LNCaP clone FGC (cell line): ENCODE measurements at regions not wholly inside any gene's neighbourhood (a gene's known extent, or its start where the extent isn't known, plus 50 kb on each side); places are given as distances from the start of the nearest gene placed in this dataset.

Source experiments
- DNase-seq: peaks from one replicate; pipeline ENCODE4 v3.0.0-alpha.2; 2011; ENCODE audit warnings: low read depth
- H3K4me3 ChIP-seq: 2 replicates; pipeline ENCODE4 v1.5.1; 2011; ENCODE audit warnings: mild to moderate bottlenecking, low read depth, low read length, control low read depth
- CTCF ChIP-seq: IDR thresholded peaks from 2 replicates; pipeline ENCODE4 v1.5.1; 2012; ENCODE audit warnings: mild to moderate bottlenecking; ENCODE audit not compliant: control insufficient read depth, insufficient read depth; ENCODE audit errors: extremely low read depth

- no peak for TF ChIP-seq CTCF
- no peak for DNase-seq
- H3K4me3 ChIP-seq = no peak overlapping the region
Observed at GRCh38 chr9:28410411-28410810, 837.1 kb upstream of the C9orf72 start.

GRCh38 chr9:28413471-28413870 lies 840.2 kb upstream of the C9orf72 start:
- DNase-seq = no peak
- H3K4me3 ChIP-seq = no peak overlapping the region
- no peak for TF ChIP-seq CTCF

GRCh38 chr9:28423255-28423654 lies 850.0 kb upstream of the C9orf72 start:
- no peak for TF ChIP-seq CTCF
- no peak for DNase-seq
- H3K4me3 ChIP-seq = no peak overlapping the region

GRCh38 chr9:28435456-28435855 lies 862.2 kb upstream of the C9orf72 start:
- DNase-seq = no peak
- H3K4me3 ChIP-seq = no peak overlapping the region
- no peak for TF ChIP-seq CTCF

GRCh38 chr9:28439688-28440087 lies 866.4 kb upstream of the C9orf72 start:
- DNase-seq = no peak
- no peak overlapping the region for H3K4me3 ChIP-seq
- TF ChIP-seq CTCF = no peak

GRCh38 chr9:28443461-28443860 lies 870.2 kb upstream of the C9orf72 start:
- TF ChIP-seq CTCF = no peak
- no peak for DNase-seq

GRCh38 chr9:28444637-28445036 lies 871.4 kb upstream of the C9orf72 start:
- TF ChIP-seq CTCF = no peak

More at GRCh38 chr9:28443461-28443860, 870.2 kb upstream of the C9orf72 start:
- H3K4me3 ChIP-seq = no peak overlapping the region

More at GRCh38 chr9:28444637-28445036, 871.4 kb upstream of the C9orf72 start:
- H3K4me3 ChIP-seq = no peak overlapping the region
- DNase-seq = no peak
